ELF-1 (cell line): ENCODE measurements at regions not wholly inside any gene's neighbourhood (a gene's known extent, or its start where the extent isn't known, plus 50 kb on each side); places are given as distances from the start of the nearest gene placed in this dataset.

Experiments used
- DNase-seq: peaks from one replicate; pipeline ENCODE4 v3.0.0-alpha.2; 2016; ENCODE audit warnings: low read depth, low spot score

GRCh38 chr4:13250263-13250662 lies 233.9 kb downstream of the RAB28 start:
- no peak for DNase-seq

GRCh38 chr4:13248621-13249298 lies 235.4 kb downstream of the RAB28 start:
- DNase-seq: no peak

- DNase-seq: no peak
Measured at GRCh38 chr4:13246107-13246506, 238.0 kb downstream of the RAB28 start.

GRCh38 chr4:13244444-13244843 lies 239.7 kb downstream of the RAB28 start:
- DNase-seq: no peak

- DNase-seq: no peak
Measured at GRCh38 chr4:13243152-13243551, 241.0 kb downstream of the RAB28 start.

- no peak for DNase-seq
Measured at GRCh38 chr4:13240066-13240465, 244.1 kb downstream of the RAB28 start.

GRCh38 chr4:13238936-13239335 lies 245.2 kb downstream of the RAB28 start:
- no peak for DNase-seq

GRCh38 chr4:13236485-13236884 lies 247.7 kb downstream of the RAB28 start:
- DNase-seq: no peak

- DNase-seq: no peak
Measured at GRCh38 chr4:13233755-13234154, 250.4 kb downstream of the RAB28 start.

GRCh38 chr4:13219971-13220370 lies 264.2 kb downstream of the RAB28 start:
- no peak for DNase-seq

GRCh38 chr4:13218326-13218958 lies 265.7 kb downstream of the RAB28 start:
- DNase-seq: no peak

- DNase-seq: no peak
Measured at GRCh38 chr4:13215560-13215959, 268.6 kb downstream of the RAB28 start.

GRCh38 chr4:13212936-13213335 lies 271.2 kb downstream of the RAB28 start:
- no peak for DNase-seq

GRCh38 chr4:13209600-13209999 lies 274.5 kb downstream of the RAB28 start:
- DNase-seq: no peak

GRCh38 chr4:13208558-13209193 lies 275.5 kb downstream of the RAB28 start:
- DNase-seq: no peak

GRCh38 chr4:13207226-13207625 lies 276.9 kb downstream of the RAB28 start:
- no peak for DNase-seq

GRCh38 chr4:13203101-13203500 lies 281.0 kb downstream of the RAB28 start:
- no peak for DNase-seq

GRCh38 chr4:13202701-13203100 lies 281.4 kb downstream of the RAB28 start:
- no peak for DNase-seq

GRCh38 chr4:13201241-13201640 lies 282.9 kb downstream of the RAB28 start:
- DNase-seq: no peak

GRCh38 chr4:13196721-13197120 lies 287.4 kb downstream of the RAB28 start:
- DNase-seq: no peak

- DNase-seq: peak; percentile 21
Measured at GRCh38 chr4:13193662-13194061, 290.5 kb downstream of the RAB28 start.

GRCh38 chr4:13190093-13190721 lies 293.9 kb downstream of the RAB28 start:
- DNase-seq: no peak

- DNase-seq: no peak
Measured at GRCh38 chr4:13184199-13184598, 299.9 kb downstream of the RAB28 start.
